GM21390 (cell line): ENCODE measurements at regions not wholly inside any gene's neighbourhood (a gene's known extent, or its start where the extent isn't known, plus 50 kb on each side); places are given as distances from the start of the nearest gene placed in this dataset.
"Not testable (repeated sequence)": the region's sequence is repeated elsewhere in the genome, so short reads cannot be mapped to it uniquely, and the experiment has no call there.

Experiments used
- ATAC-seq: cut with Tn5 transposase; IDR thresholded peaks from one replicate; pipeline ENCODE4 v1.9.1; 2021; ENCODE audit not compliant: unreplicated experiment

GRCh38 chr1:206311611-206312273 lies 108.4 kb downstream of the SRGAP2 start:
- not testable (repeated sequence) for ATAC-seq

- ATAC-seq, result not testable (repeated sequence)
Measured at GRCh38 chr1:206312274-206312665, 108.9 kb downstream of the SRGAP2 start.

- not testable (repeated sequence) for ATAC-seq
Measured at GRCh38 chr1:206314951-206315636, 111.8 kb downstream of the SRGAP2 start.

- ATAC-seq, result not testable (repeated sequence)
Measured at GRCh38 chr1:206316901-206317300, 113.6 kb downstream of the SRGAP2 start.

GRCh38 chr1:206317878-206318514 lies 114.7 kb downstream of the SRGAP2 start:
- not testable (repeated sequence) for ATAC-seq

GRCh38 chr1:206320227-206320626 lies 116.9 kb downstream of the SRGAP2 start:
- not testable (repeated sequence) for ATAC-seq

GRCh38 chr1:206326159-206326939 lies 123.0 kb downstream of the SRGAP2 start:
- not testable (repeated sequence) for ATAC-seq

- ATAC-seq, result not testable (repeated sequence)
Measured at GRCh38 chr1:206331597-206331996, 128.3 kb downstream of the SRGAP2 start.

- not testable (repeated sequence) for ATAC-seq
Measured at GRCh38 chr1:206333316-206333715, 130.0 kb downstream of the SRGAP2 start.

GRCh38 chr1:206333897-206334296 lies 130.6 kb downstream of the SRGAP2 start:
- ATAC-seq, result not testable (repeated sequence)

GRCh38 chr1:206334481-206334880 lies 131.1 kb downstream of the SRGAP2 start:
- ATAC-seq, result not testable (repeated sequence)

- not testable (repeated sequence) for ATAC-seq
Measured at GRCh38 chr1:206335162-206335561, 131.8 kb downstream of the SRGAP2 start.

GRCh38 chr1:206335875-206336846 lies 132.8 kb downstream of the SRGAP2 start:
- not testable (repeated sequence) for ATAC-seq

- not testable (repeated sequence) for ATAC-seq
Measured at GRCh38 chr1:206337024-206337423, 133.3 kb upstream of the IKBKE start.

- not testable (repeated sequence) for ATAC-seq
Measured at GRCh38 chr1:206350493-206351275, 119.6 kb upstream of the IKBKE start.

GRCh38 chr1:206351276-206352052 lies 118.8 kb upstream of the IKBKE start:
- not testable (repeated sequence) for ATAC-seq

- ATAC-seq, result not testable (repeated sequence)
Measured at GRCh38 chr1:206356310-206356709, 114.0 kb upstream of the IKBKE start.

GRCh38 chr1:206357962-206358361 lies 112.3 kb upstream of the IKBKE start:
- ATAC-seq, result peak; percentile 64
